Keratinocyte (primary cell): ENCODE measurements at regions not wholly inside any gene's neighbourhood (a gene's known extent, or its start where the extent isn't known, plus 50 kb on each side); places are given as distances from the start of the nearest gene placed in this dataset.

ENCODE experiments used
- DNase-seq: peaks from one replicate; pipeline ENCODE4 v3.0.0-alpha.2; 2011; ENCODE audit warnings: low read depth, missing footprints, low spot score
- FAIRE-seq: peaks from 2 replicates; lab custom pipeline; 2011; peaks lifted over from hg19 to GRCh38; lab: Jason Lieb, UNC
- H2AFZ ChIP-seq: 2 replicates; pipeline ENCODE4 v1.6.0; 2012; ENCODE audit warnings: low read length, control low read depth, inconsistent platforms; ENCODE audit not compliant: control insufficient read depth
- H3K27ac ChIP-seq: 2 replicates; pipeline ENCODE4 v1.5.1; 2011; ENCODE audit warnings: low read length; ENCODE audit not compliant: control insufficient read depth, insufficient read depth
- H3K27me3 ChIP-seq: 3 replicates; pipeline ENCODE4 v1.6.0; 2011; ENCODE audit warnings: low read length; ENCODE audit not compliant: control insufficient read depth, insufficient read depth; ENCODE audit errors: extremely low read depth
- H3K36me3 ChIP-seq, 2 experiments: 2 replicates in 1 of 2; 3 replicates in 1 of 2; pipeline ENCODE4 v1.5.1; 2011; ENCODE audit warnings: low read length in 2 of 2, mild to moderate bottlenecking in 1 of 2; ENCODE audit not compliant: control insufficient read depth in 2 of 2, insufficient read depth in 2 of 2; ENCODE audit errors: extremely low read depth in 1 of 2
- H3K4me1 ChIP-seq: 3 replicates; pipeline ENCODE4 v1.5.1; 2011; ENCODE audit warnings: low read length; ENCODE audit not compliant: control insufficient read depth, insufficient read depth; ENCODE audit errors: extremely low read depth
- H3K4me2 ChIP-seq: 3 replicates; pipeline ENCODE4 v1.6.0; 2011; ENCODE audit warnings: low read depth, low read length; ENCODE audit not compliant: control insufficient read depth, insufficient read depth; ENCODE audit errors: extremely low read depth
- H3K4me3 ChIP-seq, 3 experiments: fragments of 200-600 bp in 1 of 3; sonication (generic) in 1 of 3; 2 replicates in 2 of 3; 3 replicates in 1 of 3; pipeline ENCODE4 v1.5.1; 2011 to 2016; ENCODE audit warnings: low read length in 3 of 3, mild to moderate bottlenecking in 3 of 3, control low read depth in 2 of 3, inconsistent platforms in 1 of 3, low read depth in 1 of 3, mixed read lengths in 1 of 3, mixed run types in 1 of 3, moderate library complexity in 1 of 3; ENCODE audit not compliant: control insufficient read depth in 2 of 3, insufficient read depth in 2 of 3; ENCODE audit errors: extremely low read depth in 1 of 3
- H3K79me2 ChIP-seq: 2 replicates; pipeline ENCODE4 v1.6.0; 2012; ENCODE audit warnings: low read length; ENCODE audit not compliant: control insufficient read depth, insufficient read depth
- H3K9ac ChIP-seq: 3 replicates; pipeline ENCODE4 v1.6.0; 2011; ENCODE audit warnings: low read length; ENCODE audit not compliant: control insufficient read depth, insufficient read depth; ENCODE audit errors: extremely low read depth
- H3K9me1 ChIP-seq: 3 replicates; pipeline ENCODE4 v1.6.0; 2011; ENCODE audit warnings: low read length; ENCODE audit not compliant: control insufficient read depth, insufficient read depth; ENCODE audit errors: extremely low read depth
- H3K9me3 ChIP-seq: 2 replicates; pipeline ENCODE4 v1.5.1; 2012; ENCODE audit warnings: low read depth, low read length; ENCODE audit not compliant: control insufficient read depth
- H4K20me1 ChIP-seq: 3 replicates; pipeline ENCODE4 v1.6.0; 2011; ENCODE audit warnings: low read length; ENCODE audit not compliant: control insufficient read depth, insufficient read depth; ENCODE audit errors: extremely low read depth
- EZH2 ChIP-seq: IDR thresholded peaks from one replicate; pipeline ENCODE4 v1.6.1; 2012; ENCODE audit warnings: inconsistent platforms, mild to moderate bottlenecking, low read length, moderate library complexity
- dilution Hi-C: fragments of 300-500 bp; cut with MboI; formaldehyde crosslinking; loops from one replicate; pipeline ENCODE4 v1.7.0; 2020; ENCODE audit warnings: low sequenced_read_pairs; ENCODE audit not compliant: extremely low pct_ligation_motif_present
- TF ChIP-seq, protein P1 (sequence below), 3 experiments: IDR thresholded peaks in 1 of 3; conservative IDR thresholded peaks in 1 of 3; optimal IDR thresholded peaks in 1 of 3; 2 replicates in 2 of 3; 3 replicates in 1 of 3; pipeline versions ENCODE3 to v1.5.1; 2011; ENCODE audit warnings: low read length in 3 of 3, mild to moderate bottlenecking in 3 of 3, moderate library complexity in 2 of 3, control low read depth in 1 of 3, inconsistent platforms in 1 of 3; ENCODE audit not compliant: insufficient read depth in 2 of 3; ENCODE audit errors: extremely low read depth in 1 of 3

DNA sequence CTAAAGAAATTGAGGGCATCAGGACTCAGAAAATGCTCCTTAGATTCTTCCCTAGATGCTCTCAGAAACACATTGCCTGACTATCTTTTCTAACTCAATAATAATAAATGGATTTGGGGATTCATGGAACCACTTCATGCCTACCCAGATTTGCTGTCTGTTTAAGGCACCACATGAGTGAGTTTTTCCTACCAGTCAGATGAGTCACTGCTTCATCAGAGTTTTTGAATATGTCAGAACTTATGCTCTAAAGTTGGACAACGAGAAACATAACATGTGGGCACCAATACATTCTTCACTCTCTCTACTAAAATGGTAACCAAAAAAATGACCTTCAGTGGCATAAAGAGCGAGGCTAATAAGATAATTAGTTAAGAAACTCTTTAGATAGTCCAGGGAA is 1135.1 kb downstream of the TUSC7 start:
- H3K9ac ChIP-seq = no peak overlapping the region
- TF ChIP-seq EZH2 = no peak
- TF ChIP-seq, protein P1, sequence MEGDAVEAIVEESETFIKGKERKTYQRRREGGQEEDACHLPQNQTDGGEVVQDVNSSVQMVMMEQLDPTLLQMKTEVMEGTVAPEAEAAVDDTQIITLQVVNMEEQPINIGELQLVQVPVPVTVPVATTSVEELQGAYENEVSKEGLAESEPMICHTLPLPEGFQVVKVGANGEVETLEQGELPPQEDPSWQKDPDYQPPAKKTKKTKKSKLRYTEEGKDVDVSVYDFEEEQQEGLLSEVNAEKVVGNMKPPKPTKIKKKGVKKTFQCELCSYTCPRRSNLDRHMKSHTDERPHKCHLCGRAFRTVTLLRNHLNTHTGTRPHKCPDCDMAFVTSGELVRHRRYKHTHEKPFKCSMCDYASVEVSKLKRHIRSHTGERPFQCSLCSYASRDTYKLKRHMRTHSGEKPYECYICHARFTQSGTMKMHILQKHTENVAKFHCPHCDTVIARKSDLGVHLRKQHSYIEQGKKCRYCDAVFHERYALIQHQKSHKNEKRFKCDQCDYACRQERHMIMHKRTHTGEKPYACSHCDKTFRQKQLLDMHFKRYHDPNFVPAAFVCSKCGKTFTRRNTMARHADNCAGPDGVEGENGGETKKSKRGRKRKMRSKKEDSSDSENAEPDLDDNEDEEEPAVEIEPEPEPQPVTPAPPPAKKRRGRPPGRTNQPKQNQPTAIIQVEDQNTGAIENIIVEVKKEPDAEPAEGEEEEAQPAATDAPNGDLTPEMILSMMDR (optimal IDR thresholded peaks at IDR 0.05 in 1 of 3, IDR thresholded peaks at IDR 0.05 in 1 of 3, conservative IDR thresholded peaks at IDR 0.05 in 1 of 3; ENCODE audit: extremely low read depth in 1 of 3, insufficient read depth in 2 of 3, low read length in 3 of 3) = no peak
- DNase-seq = no peak
- no peaks in the 10 kb centered on the region for H3K9me1 ChIP-seq
- H4K20me1 ChIP-seq = no peaks in the 10 kb centered on the region
- no peak overlapping the region for H3K27ac ChIP-seq
- no peak for FAIRE-seq
- H2AFZ ChIP-seq = no peak overlapping the region
- H3K79me2 ChIP-seq = no peaks in the 10 kb centered on the region
- no peaks in the 10 kb centered on the region for H3K4me1 ChIP-seq
- no peak overlapping the region for H3K4me3 ChIP-seq
- H3K27me3 ChIP-seq = no peaks in the 10 kb centered on the region
- H3K4me2 ChIP-seq = no peak overlapping the region
- no peaks in the 10 kb centered on the region for H3K36me3 ChIP-seq
- no peaks in the 10 kb centered on the region for H3K9me3 ChIP-seq
- dilution Hi-C loops = no loop called here

DNA sequence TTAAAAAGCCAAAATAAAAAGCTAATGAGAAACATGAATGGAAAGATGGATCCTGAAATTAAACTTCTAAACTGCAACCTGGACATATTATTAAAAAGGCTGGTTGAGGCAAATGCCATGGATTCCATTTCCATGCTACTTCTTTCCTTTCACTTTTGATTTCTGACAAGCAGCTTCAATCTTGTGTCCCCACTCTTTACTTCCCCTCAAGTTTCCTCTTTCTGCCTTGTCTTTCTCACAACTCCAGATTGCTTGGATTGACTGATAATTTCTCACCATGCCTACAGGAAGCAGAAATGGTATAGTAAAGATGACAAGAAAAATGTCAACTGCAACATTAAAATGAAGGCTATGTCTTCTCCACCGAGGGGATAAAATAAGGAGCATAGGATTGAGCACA is 1136.7 kb downstream of the TUSC7 start:
- no peaks in the 10 kb centered on the region for H3K27me3 ChIP-seq
- H3K9me1 ChIP-seq = no peaks in the 10 kb centered on the region
- no peak overlapping the region for H3K9ac ChIP-seq
- no peak for FAIRE-seq
- no peaks in the 10 kb centered on the region for H3K4me1 ChIP-seq
- H3K27ac ChIP-seq = no peak overlapping the region
- no peaks in the 10 kb centered on the region for H3K9me3 ChIP-seq
- dilution Hi-C loops = no loop called here
- H3K79me2 ChIP-seq = no peaks in the 10 kb centered on the region
- no peaks in the 10 kb centered on the region for H4K20me1 ChIP-seq
- no peak overlapping the region for H2AFZ ChIP-seq
- H3K4me3 ChIP-seq = no peak overlapping the region
- H3K36me3 ChIP-seq = no peaks in the 10 kb centered on the region
- DNase-seq = no peak
- no peak overlapping the region for H3K4me2 ChIP-seq
- TF ChIP-seq EZH2 = no peak
- TF ChIP-seq, protein P1 (optimal IDR thresholded peaks at IDR 0.05 in 1 of 3, IDR thresholded peaks at IDR 0.05 in 1 of 3, conservative IDR thresholded peaks at IDR 0.05 in 1 of 3; ENCODE audit: extremely low read depth in 1 of 3, insufficient read depth in 2 of 3, low read length in 3 of 3) = no peak
